ENCODE measurements at regions not wholly inside any gene's neighbourhood (a gene's known extent, or its start where the extent isn't known, plus 50 kb on each side); places are given as distances from the start of the nearest gene placed in this dataset.

DNA sequence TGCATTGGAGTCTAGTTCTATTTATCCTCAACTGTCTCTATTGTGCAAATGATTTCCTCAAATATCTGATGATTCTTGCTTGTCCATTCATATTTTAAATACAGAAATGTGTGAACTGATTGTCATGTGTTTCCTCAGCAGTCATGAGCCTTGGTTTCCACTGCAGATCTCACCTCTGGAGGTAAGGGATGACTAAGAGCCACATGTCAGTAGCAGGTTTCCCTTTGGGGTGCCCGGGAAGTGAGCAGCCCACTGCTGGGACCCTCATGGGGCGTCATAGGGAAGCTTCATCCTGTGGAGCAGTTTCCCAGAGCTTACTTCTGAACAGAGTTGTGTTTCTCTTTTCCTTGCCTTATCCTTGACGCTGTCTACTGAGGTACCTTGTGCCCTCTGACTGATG lies 149.2 kb upstream of the TOPAZ1 start:
- DNase-seq (ENCODE audit: low spot score) = no peak

DNA sequence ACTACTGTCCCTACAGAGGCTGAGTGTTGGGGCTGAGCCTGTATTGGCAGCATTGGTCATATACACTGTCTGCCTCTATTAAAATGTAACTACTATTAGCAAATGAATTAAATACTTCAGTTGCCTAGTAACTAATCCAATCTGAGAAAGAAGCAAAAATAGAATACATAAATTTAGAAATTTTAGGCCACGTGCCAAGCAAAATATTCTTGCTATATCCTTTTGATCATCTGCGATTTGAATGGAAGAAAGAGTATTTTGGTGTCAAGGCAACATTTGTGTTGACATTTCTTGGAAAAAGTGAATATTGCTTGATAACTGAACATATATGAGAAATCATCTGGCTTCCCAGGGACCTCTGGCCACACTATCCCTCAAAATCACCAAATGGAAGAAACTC lies 148.2 kb upstream of the TOPAZ1 start:
- DNase-seq (ENCODE audit: low spot score) = no peak

DNA sequence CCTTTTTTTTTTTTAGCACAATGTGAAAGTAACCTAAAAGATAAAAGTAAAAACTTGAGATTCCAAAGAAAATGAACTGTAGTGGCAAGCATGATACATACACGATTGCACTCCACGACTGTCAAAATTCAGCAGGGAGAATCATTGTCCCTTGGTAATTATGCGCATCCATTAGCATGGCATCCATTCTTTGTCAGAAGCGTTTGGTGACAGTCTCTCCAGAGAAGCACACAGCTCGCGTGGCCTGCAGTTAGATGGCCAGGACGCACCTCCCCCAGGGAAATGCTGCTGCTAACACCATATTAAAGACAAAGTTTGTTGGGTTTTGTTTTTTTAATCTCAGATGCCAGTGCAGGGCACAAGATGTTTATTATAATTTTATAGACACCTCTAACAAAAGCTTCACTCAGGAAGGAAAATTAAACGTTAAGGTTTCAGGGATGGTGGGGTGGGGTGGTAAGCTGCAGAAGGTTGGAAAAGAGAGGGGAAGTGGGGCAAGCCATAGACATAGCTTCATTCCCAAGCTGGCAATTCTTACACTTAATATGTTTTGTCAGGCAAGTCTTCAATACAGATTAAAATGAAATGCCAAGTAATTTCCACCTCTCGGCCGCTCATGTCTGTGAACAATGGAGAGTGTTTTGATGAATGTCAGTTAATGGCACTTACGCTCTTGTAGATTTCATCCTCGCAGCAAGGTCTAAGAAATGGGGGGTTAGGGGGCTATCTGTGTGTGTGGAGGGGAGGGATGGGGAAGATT lies 142.8 kb upstream of the TOPAZ1 start:
- DNase-seq (ENCODE audit: low spot score) = no peak

DNA sequence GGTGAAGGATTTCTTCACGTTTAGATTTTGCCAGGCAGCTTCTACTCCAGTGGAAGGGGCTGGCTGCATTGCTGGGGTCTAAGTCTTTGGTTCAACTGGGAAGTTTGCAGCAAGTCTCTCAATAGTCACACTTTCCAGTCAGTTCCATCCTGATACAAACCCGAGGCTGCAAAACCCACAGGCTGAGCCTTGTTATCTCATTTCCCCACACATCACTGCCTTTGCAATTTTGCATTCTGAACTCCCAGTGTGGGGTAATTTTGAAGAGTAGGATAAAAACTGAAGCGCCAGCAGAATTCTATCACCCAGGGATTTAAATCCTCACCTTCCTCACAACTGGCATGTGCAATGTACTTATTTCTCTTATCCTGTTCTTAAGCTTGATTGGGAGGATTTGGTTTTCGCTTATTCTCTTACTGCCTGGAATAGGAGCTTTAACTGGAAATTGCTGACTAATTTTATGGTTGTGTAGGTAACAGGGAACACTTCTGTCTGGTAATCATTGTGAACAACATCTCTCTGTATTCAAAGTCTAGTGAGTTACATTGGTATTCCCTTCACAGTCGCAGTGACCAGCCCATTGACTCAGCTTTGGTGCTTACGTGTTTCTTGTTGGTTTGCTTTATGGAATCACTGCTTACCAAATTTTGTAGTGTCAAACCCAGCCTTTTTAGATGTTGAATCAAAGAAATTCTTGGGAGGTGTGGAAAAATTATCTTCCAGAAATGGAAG lies 142.0 kb upstream of the TOPAZ1 start:
- no peak for DNase-seq (ENCODE audit: low spot score)

DNA sequence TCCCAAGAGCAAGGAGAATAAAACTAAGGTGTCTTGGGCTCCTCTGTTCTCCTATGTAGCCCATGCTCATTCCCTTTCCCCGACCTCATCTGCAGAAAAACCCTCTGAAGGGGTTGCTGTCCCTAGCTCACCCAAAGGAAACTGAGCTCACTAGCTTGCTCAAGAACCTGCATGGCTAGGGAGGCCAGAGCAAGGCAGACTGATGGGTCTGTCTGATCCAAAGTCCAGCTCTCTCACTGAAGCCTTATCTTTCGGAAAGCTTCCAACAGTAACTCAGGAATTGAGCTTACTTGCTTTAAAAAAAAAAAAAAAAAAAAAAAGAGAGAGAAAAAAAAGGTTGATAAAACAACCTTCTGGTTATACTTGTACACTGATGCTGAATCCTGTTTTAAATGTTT lies 141.4 kb upstream of the TOPAZ1 start:
- DNase-seq (ENCODE audit: low spot score) = no peak

DNA sequence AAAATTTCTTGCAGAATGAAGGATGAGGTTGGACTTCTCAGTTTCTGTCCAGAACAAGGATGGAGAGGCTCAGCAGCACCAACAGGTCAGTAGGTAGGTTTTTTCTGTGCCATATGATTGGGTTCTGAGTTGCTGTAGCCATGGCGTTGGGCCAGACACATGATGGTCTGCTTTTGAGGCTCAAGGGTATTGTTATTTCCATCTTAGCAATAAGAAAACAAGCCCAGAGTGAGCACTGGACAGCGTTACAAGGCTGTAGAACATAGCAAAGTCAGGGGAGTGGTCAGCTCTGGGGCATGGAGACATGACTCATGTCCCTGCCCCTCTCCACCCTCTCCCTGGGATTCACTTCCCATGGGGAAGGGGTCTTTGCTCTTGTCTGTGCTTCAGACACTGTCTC lies 137.6 kb upstream of the TOPAZ1 start:
- DNase-seq (ENCODE audit: low spot score) = no peak

DNA sequence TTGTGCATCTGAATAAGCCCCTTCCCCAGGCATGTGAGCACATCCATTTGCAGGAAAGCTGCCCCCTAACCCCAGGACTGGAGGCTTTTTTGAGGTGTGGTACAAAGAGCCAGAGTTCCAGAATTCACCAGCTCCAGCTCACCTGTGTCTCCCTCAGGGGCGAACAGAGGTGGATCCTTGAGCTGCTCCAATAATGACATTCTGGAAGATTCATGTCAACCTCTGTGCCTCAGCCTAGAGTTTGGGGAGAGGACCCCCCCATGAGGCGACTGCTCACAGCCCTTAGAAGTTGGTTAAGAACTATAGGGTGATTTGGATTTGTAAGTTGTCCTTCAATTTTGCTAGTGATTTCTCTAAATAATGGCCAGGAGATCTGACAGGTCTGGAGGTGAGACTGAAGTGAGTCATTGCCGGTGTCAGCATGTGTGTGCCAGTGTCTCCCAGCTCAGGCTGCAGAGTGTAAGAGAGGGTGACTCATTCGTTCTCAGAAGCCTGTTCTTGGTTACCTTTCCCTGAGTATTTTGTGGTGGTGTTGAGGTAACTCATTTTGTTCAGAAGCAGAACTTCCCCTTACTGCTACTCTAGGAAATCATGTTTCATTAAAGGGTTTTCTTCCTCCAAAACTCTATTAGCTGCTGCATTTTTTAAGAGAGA lies 136.9 kb upstream of the TOPAZ1 start:
- no peak for DNase-seq (ENCODE audit: low spot score)

DNA sequence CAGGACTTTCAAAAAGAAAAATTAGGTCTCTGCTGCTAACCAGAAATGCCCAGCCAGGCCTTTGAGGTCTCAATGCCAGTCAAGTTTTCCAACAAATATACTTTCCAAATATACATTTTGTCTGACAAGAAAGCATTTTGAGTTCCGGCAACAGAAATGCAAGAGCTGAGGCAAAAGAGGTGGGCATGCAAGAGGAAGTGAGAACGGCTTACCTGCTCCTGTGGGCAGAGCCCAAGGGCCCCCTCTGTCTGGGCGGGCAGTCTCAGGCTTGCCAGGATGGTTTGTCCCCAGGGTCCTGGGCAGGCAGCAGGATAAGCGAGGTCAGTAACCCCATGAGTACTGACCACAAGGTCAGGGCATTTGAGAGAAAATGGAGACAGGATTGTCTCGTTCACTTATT lies 136.1 kb upstream of the TOPAZ1 start:
- DNase-seq (ENCODE audit: low spot score) = no peak

DNA sequence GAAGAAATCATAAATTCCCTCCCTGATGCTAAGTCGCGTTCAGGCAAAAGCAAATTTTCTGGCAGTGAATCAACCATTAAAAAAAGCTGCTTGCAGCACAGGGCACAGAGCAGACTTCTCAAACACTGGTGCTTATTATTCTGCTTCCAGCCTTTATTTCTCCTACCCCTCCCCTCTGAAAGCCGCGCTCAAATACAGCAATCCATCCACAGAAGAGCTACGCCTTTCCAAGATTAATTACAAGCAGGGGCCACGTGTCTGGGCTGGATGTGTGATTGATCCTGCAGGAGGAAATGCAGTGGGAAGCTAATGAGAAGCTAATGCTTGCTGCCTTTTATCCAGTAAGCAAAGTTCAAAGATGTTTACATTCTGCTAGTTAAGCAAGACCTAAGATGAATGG lies 134.9 kb upstream of the TOPAZ1 start:
- DNase-seq (ENCODE audit: low spot score) = no peak

DNA sequence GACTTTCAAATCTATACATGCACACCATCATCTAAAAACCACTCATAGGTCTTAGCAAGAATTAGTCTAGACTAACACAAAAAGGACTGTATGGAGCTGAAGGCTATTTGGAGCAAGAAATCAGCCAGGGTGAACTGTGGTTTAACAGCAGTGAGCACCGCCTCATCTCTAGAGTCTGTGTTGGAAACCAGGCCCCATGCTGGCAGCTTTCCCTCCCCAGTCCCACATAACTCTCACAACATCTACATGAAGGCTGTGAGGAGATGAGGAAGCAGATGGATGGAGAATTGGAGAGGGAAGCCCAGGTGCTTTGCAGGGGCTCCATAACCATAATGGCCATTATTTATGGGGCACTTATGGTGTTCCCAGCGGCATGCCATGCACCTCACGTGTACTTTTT lies 133.2 kb upstream of the TOPAZ1 start:
- no peak for DNase-seq (ENCODE audit: low spot score)

DNA sequence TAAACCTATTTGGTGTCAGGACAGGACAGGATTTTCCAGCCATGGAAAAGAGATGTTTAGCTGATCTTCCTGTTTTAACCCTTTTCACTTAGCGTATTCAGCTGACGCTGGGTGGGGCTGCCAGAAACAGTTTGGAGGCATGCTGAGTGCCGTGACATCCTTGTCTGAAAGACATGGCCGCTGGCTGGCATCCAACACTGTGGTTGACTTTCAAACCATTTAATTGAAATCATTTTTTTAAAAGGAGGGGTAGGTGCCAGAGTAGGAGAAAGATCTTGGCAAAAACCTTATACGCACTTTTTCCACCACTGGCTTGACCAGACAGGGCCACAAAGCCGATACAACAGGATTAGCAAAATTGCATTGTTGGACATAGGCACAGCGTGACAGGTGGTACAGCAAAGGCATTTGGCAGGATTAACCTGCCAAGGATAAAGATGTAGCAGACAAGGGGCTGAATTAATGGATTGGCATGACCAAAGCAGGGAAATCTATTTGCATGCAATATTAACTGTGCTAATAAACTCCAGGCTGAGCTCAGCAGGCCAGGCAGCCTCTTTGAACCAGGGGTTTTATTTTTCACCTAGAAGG lies 131.8 kb upstream of the TOPAZ1 start:
- DNase-seq (ENCODE audit: low spot score) = no peak

DNA sequence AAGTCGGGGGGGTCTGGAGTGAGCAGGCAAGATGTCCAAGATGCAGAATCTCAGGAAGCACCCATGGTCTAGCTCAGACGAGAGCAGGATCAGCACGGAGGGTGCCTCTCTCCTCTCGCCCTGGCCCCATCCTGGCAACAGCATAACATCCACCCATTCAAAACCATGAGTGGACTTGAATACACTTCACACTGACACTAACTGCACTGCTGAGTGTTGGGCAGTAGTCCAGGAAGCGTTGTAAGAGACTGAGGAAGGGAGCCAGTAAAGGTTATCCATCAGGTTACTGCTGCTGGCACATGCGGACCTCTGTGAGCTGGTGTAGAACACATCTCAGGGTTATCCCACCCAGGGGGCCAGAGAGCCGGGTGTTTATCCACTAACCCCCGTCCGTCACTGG lies 131.0 kb upstream of the TOPAZ1 start:
- no peak for DNase-seq (ENCODE audit: low spot score)

DNA sequence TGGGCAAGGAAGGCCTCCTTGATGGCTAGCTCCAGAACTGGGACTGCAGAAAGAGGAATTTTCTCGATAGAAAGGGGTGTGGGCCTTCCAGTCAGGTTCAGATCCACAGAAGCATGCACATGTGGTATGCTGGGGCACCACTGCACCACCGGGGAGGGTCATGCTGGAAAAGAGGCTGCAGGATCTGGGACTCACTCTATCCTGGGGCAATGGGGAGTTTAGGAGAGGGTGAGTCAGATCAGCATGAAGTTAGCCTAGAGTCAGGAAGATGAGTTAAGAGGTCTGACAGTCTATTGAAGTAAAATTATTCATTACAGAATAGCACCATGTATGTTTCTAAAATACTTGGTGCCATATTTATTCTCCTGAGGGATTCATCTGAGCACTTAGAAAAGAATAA lies 130.2 kb upstream of the TOPAZ1 start:
- no peak for DNase-seq (ENCODE audit: low spot score)

DNA sequence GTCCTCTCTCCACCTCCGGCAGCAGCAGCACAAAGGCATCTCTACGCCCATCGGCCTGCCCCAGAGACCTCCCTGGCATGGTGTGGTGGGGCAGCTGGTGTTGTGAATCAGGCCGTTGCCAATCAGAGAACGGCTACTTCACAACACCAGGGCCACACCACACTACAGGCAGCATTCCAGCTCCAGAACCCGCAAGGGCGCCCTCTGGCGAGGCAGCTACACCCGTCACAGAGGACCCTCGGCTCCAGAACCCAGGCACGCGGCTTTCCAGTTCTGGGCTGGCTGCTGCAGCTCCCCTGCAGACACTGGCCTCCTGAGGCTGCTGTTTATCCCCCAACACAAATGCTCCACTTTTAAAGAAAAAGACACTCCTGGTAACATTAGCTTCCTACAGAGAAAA lies 127.5 kb upstream of the TOPAZ1 start:
- no peak for DNase-seq (ENCODE audit: low spot score)

DNA sequence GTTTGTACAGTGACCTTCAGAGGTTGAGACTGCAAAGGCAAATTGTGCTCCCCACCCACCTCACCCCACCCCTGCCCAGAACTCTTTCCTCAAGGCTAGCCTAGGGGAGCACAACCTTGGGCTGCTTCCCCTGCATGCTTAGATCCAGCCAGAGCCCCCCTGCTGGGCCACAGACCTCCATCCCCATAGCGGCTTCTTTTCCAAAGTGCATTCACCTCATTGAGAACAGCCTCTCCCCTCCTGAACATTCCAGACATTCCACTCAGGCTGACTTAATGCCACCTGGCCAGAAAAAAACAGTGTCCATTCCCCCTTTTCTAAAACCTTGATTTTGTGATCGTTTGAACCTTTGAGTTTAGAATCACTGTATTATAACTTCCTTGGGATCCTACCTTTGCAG lies 124.4 kb upstream of the TOPAZ1 start:
- DNase-seq (ENCODE audit: low spot score) = no peak

DNA sequence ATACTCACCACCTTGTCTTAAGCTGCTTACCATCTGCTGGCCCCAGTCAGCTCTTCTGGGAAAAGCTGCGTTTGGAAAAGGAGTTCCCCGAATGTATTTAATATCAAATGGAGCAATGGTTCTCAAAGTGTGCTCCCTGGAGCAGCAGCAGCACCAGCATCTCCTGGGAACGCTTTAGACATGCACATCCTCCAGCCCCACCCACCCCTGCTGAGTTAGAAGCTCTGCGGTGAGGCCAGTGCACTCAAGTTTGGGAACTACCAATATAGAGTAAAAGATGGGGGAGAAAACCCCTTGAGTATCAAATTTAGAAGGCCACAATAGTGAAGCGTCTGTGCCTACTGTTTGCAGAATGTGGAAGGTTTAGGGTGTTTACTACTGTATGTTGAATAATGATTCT lies 124.0 kb upstream of the TOPAZ1 start:
- no peak for DNase-seq (ENCODE audit: low spot score)

DNA sequence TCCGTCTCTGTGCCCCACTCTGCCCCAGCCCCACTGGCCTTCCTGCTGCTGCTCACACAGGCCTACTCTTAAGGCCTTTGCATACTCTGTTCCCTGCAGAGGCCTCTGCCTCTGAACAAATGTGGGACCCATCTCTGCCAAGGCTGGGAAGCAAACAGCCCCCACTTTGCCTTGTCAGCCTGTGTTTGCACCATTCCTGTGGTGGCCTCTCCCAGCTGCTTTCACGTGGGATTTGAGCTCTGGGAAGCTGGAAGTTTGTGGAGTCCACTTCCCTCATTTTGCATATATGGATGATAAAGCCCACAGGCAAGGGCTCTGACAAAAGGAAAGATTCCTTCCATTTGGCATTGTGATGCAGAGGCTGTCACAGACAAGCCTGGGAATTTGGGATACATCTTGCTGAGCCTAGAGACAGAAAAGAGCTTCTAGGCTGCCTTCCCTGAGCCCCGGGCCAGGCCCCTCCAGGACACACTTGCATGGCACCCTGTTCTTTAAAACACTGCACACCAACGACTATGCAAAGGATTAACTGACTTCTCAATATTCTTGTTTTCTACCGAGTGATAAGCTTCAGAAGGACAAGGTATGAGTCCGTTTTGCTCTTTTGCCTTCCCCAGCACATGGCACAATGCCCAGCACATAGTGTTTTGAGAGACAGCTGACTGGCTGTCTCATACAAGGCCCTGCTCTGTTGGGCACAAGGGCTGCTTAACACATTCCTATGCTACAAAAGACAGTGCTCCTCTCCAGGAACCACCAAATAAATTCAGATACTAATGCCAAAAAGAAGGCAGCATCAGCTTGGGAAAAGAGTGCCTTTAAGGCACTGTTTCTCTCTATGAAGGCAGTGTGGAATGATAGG lies 120.7 kb upstream of the TOPAZ1 start:
- no peak for DNase-seq (ENCODE audit: low spot score)

DNA sequence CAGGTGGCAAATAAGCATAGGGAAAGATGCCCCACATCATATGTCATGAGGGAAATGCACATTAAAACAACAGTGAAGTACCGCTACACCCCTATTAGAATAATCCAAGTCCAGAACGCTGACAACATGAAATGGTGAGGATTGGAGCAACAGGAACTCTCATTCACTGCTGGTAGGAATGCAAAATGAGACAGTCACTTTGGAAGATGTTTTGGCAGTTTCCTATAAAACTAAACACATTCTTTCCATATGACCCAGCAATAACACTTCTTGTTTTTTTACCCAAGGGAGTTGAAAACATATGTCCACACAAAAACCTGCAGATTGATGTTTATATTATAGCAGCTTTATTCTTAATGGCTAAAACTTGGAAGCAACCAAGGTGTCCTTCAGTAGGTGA lies 116.4 kb upstream of the TOPAZ1 start:
- DNase-seq (ENCODE audit: low spot score) = no peak

DNA sequence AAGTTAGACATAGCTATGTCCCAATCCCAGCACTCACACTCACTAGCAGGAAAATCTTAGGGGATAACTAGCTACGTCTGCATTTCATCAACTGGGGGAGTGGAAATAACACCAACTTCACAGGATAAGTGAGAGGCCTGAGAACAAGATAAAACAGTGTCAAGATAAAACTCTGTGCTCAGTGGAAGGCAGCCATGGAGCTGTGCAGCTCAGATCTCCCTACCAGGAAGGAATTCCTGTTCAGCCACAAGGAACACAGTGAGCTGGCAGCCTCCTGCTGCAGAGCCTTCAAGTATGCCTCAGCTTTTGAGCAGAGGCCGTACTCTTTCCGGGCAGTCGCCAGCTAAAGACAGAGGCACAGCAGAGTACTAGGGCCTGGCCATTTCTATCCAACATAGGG lies 115.8 kb upstream of the TOPAZ1 start:
- DNase-seq (ENCODE audit: low spot score) = no peak

DNA sequence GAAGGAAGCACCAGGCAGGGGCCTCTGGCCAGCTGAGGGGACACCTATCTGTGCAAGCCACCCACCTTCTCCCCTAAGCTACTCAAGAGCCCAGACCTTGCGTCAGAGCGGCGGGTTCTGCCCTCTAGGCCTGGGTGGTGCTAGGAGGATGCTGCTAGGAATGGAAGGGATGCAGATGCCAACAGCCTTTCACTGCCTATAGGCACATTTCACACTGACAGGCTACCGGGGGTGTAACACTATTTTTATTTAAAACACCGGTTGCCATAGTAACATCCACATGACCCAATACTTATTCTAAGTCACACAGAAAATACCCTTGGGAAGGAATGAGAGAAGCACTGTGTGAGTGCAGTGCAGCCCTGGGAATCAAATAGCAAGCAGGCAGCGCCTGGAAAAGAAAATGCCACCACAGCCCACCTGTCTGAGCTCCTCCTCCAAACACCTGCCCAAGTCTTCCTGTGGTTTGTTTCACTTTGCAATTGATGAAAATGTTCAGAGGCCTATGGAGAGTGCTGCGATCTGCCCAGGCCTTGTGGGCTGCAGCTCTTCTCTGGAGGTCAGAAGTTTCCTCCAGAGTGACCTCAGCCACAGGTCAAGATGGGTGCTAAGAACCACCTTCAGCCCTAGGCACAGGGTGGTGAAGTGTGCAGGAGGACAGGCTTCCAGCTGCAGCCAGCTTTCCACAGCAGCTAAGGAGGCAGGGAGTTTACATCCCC lies 113.5 kb upstream of the TOPAZ1 start:
- DNase-seq (ENCODE audit: low spot score) = no peak

DNA sequence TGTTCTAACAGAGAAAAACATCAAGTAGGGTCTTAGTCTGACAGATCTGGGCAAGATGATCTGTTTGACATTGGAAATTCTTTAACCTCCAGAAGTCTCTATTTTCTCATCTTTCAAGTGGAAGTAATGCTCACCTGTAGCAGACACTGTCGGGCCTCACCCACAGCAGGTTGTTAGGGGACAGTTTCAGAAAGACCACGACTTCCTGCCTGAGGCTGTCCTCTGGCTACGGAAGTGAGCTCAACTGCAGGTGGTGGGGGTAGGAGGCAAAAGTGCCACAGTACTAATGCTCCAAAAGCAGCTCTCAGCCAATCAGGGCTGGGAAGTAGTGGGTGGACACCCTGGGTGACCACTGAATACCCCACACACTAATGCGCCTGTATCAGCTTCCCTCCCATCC lies 111.4 kb upstream of the TOPAZ1 start:
- no peak for DNase-seq (ENCODE audit: low spot score)
